ENCODE measurements at regions not wholly inside any gene's neighbourhood (a gene's known extent, or its start where the extent isn't known, plus 50 kb on each side); places are given as distances from the start of the nearest gene placed in this dataset.

DNA sequence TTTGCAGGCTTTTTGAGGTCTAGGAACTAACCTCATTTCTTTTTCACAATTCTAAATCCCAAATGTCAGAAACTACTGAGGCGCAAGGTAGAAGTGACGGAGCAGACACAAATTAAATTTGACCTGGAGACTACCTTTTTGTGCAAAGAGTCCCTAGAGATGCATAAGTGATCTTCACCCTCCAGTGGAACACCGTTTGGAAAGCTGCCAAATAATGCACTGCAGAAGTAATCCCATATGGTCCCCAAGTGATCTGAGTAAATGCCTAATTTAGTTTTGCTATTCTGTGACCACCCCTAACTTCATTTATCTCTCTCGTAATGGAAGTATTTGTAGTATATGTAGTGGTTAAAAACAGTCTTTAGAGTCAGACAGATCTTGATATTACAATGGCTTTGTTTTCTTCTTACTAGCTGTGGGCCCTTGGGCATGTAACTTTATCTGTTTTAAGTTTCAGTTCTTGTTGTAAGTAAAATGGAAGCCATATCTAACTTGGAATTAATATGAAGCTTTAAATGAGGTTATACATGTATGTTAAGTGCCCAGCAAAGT, 70.4 kb upstream of the IPO9 start:
- peaks cover 23 to 54% of the 10 kb centered on the region in 2 donors for H3K27me3 Mint-ChIP-seq
- ATAC-seq (replicated peaks) = no peak
- H3K27ac Mint-ChIP-seq = no peak overlapping the region

GRCh38 chr1:201759194-201759815, 69.7 kb upstream of the IPO9 start:
- H3K36me3 Mint-ChIP-seq (ENCODE audit: insufficient read depth) = no peaks in the 10 kb centered on the region
- H3K27ac Mint-ChIP-seq = no peak overlapping the region
- no peaks in the 10 kb centered on the region for H3K4me1 Mint-ChIP-seq (ENCODE audit: low read depth in 2 of 2)
- no peaks in the 10 kb centered on the region for H3K9me3 Mint-ChIP-seq
- H3K4me3 Mint-ChIP-seq = no peak overlapping the region
- H3K27me3 Mint-ChIP-seq = peaks cover 16 to 50% of the 10 kb centered on the region in 2 donors
- ATAC-seq (replicated peaks) = no peak
- DNase-seq = no peak

More for the DNA sequence above, 70.4 kb upstream of the IPO9 start:
- H3K9me3 Mint-ChIP-seq = no peaks in the 10 kb centered on the region
- H3K4me1 Mint-ChIP-seq (ENCODE audit: low read depth in 2 of 2) = no peaks in the 10 kb centered on the region
- DNase-seq = no peak
- no peak overlapping the region for H3K4me3 Mint-ChIP-seq
- H3K36me3 Mint-ChIP-seq (ENCODE audit: insufficient read depth) = no peaks in the 10 kb centered on the region

GRCh38 chr1:201760516-201760915, 68.4 kb upstream of the IPO9 start:
- DNase-seq = no peak
- Mint-ChIP-seq H3K4me1 (ENCODE audit: low read depth in 2 of 2) (no peaks in the 10 kb centered on the region), H3K9me3 (no peaks in the 10 kb centered on the region), H3K36me3 (ENCODE audit: insufficient read depth) (no peaks in the 10 kb centered on the region), H3K4me3 (no peak overlapping the region), H3K27ac (no peak overlapping the region), H3K27me3 (peaks cover 11 to 43% of the 10 kb centered on the region in 2 donors)
- ATAC-seq (replicated peaks) = no peak

DNA sequence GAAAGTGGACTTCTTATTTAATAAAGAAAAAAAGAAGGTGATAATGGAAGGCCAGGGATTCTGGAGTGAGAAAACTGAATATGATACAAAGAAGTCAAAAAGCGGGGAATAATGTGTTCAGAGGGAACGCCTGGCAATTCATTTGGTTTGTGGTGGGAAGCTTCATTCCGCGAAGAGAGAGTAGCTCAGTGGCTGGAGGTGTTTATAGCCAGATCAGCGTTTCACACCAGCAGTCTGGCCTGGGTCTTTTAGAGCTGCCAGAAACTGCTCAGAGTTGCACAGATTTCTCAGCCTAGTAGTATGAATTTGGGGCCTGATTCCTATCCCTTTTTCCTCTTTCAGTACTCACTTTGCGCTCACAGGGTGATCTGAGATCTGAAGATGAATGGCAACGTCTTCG, 67.8 kb upstream of the IPO9 start:
- Mint-ChIP-seq H3K27ac (no peak overlapping the region), H3K9me3 (no peaks in the 10 kb centered on the region), H3K4me1 (ENCODE audit: low read depth in 2 of 2) (no peaks in the 10 kb centered on the region), H3K4me3 (no peak overlapping the region), H3K27me3 (peaks cover 11 to 39% of the 10 kb centered on the region in 2 donors), H3K36me3 (ENCODE audit: insufficient read depth) (no peaks in the 10 kb centered on the region)
- no peak for ATAC-seq (replicated peaks)
- no peak for DNase-seq

DNA sequence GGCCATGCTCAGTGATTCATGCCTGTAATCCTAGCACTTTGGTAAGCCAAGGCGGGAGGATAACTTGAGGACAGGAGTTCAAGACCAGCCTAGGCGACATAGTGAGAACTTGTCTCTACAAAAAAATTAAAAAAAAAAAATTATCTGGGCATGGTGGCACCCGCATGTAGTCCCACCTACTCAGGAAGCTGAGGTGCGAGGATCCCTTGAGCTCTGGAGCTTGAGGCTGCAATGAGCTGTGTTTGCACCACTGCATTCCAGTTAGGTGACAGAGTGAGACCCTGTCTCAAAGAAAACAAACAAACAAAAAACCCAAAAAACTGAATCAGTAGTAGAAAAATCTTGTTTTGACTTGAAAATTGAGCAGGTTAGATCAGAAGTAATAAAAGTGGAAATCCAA, 67.1 kb upstream of the IPO9 start:
- ATAC-seq (replicated peaks) (no peak), DNase-seq (no peak)
- H3K4me1 Mint-ChIP-seq (ENCODE audit: low read depth in 2 of 2) = no peaks in the 10 kb centered on the region
- H3K4me3 Mint-ChIP-seq = no peak overlapping the region
- H3K27me3 Mint-ChIP-seq = peaks cover 8 to 32% of the 10 kb centered on the region in 2 donors
- no peaks in the 10 kb centered on the region for H3K36me3 Mint-ChIP-seq (ENCODE audit: insufficient read depth)
- H3K27ac Mint-ChIP-seq = no peak overlapping the region
- H3K9me3 Mint-ChIP-seq = no peaks in the 10 kb centered on the region

- no peak overlapping the region for H3K27ac Mint-ChIP-seq
- no peak for ATAC-seq (replicated peaks)
- H3K27me3 Mint-ChIP-seq = peaks cover 3 to 27% of the 10 kb centered on the region in 2 donors
- no peaks in the 10 kb centered on the region for H3K36me3 Mint-ChIP-seq (ENCODE audit: insufficient read depth)
- no peaks in the 10 kb centered on the region for H3K9me3 Mint-ChIP-seq
- H3K4me3 Mint-ChIP-seq = no peak overlapping the region
- no peaks in the 10 kb centered on the region for H3K4me1 Mint-ChIP-seq (ENCODE audit: low read depth in 2 of 2)
- no peak for DNase-seq
Measured at GRCh38 chr1:201762381-201762780, 66.6 kb upstream of the IPO9 start.

DNA sequence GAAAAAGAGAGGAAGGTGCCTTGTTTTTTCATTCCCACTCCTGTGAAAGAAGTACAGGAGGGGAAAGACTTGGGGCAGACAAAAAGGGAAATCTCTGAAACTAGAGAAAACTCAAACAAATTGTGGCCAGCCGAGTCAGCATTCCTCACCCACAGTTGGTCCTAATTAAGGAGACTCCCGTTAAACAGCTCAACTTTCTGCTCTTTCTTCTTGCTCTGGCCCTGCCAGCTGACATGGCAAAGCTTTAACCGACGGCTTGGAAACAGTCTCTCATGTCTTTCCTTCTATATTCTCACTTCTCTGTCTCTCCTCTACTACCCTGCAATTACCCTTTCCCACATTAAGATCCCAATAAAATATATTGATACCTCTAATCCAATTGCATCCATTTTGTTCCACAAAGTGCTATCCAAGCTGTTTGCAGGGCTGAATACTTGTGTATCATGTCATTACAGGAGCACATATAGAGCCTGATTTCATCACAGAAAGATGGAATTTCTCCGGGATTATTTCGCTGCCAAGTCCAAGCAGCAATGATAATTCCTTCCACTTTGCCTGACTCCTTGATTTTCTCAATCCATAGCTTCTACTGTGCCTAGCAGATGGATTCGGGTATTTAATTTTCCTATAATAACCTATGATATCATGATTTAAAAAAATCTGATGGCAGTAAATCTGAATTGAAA, 65.4 kb upstream of the IPO9 start:
- Mint-ChIP-seq H3K9me3 (no peaks in the 10 kb centered on the region), H3K27me3 (peaks cover 0 to 18% of the 10 kb centered on the region in 2 donors), H3K4me3 (no peak overlapping the region), H3K27ac (no peak overlapping the region), H3K36me3 (ENCODE audit: insufficient read depth) (no peaks in the 10 kb centered on the region), H3K4me1 (ENCODE audit: low read depth in 2 of 2) (no peaks in the 10 kb centered on the region)
- no peak for ATAC-seq (replicated peaks)
- no peak for DNase-seq

- Mint-ChIP-seq H3K4me3 (no peak overlapping the region), H3K27ac (no peak overlapping the region), H3K9me3 (no peaks in the 10 kb centered on the region), H3K36me3 (ENCODE audit: insufficient read depth) (no peaks in the 10 kb centered on the region), H3K4me1 (ENCODE audit: low read depth in 2 of 2) (no peaks in the 10 kb centered on the region), H3K27me3 (peaks cover 0 to 12% of the 10 kb centered on the region in 2 donors)
- no peak for ATAC-seq (replicated peaks)
- no peak for DNase-seq
Measured at GRCh38 chr1:201764166-201764565, 64.8 kb upstream of the IPO9 start.

DNA sequence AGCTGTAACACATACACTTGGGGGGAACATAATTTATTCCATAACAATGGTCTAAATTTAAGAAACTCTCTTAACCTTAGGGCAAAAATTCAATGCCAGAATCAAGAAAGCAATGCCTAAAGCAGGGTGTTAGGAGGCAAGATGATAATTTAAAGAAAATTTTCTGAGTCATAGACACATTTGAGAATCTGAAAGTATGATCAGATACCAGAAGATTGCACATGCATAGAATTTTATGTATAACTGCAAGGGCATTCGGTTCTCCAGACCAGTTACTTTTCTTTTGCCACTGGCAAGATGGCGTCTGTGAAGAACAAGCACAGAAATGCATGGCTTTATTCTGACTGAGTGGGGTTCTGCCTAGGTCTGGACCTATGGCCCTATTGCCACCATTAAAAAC, 64.4 kb upstream of the IPO9 start:
- Mint-ChIP-seq H3K27me3 (peaks cover 0 to 12% of the 10 kb centered on the region in 2 donors), H3K4me1 (ENCODE audit: low read depth in 2 of 2) (no peaks in the 10 kb centered on the region), H3K9me3 (no peaks in the 10 kb centered on the region), H3K36me3 (ENCODE audit: insufficient read depth) (no peaks in the 10 kb centered on the region), H3K4me3 (no peak overlapping the region), H3K27ac (no peak overlapping the region)
- ATAC-seq (replicated peaks) (no peak), DNase-seq (no peak)

- Mint-ChIP-seq H3K4me3 (no peak overlapping the region), H3K9me3 (no peaks in the 10 kb centered on the region), H3K27me3 (peaks cover 0 to 5% of the 10 kb centered on the region in 2 donors), H3K27ac (no peak overlapping the region), H3K4me1 (ENCODE audit: low read depth in 2 of 2) (no peaks in the 10 kb centered on the region), H3K36me3 (ENCODE audit: insufficient read depth) (no peaks in the 10 kb centered on the region)
- ATAC-seq (replicated peaks) = no peak
- DNase-seq = no peak
Measured at GRCh38 chr1:201766131-201766866, 62.7 kb upstream of the IPO9 start.

DNA sequence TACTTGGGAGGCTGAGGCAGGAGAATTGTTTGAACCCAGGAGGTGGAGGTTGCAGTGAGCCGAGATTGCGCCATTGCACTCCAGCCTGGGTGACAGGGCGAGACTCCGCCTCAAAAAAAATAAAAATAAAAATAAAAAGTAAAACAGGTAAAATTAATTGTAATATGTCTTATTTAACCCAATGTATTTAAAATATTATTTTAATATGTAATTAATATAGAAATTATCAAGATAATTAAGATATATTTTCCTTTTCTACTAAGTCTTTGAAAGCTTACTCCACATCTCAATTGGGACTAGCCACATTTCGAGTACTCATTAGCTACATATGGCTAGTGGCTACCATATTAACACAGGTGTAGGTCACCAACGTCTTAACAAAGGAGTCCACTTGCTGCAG, 61.6 kb upstream of the IPO9 start:
- DNase-seq (no peak), ATAC-seq (replicated peaks) (no peak)
- Mint-ChIP-seq H3K27me3 (peaks cover 0 to 5% of the 10 kb centered on the region in 2 donors), H3K27ac (no peak overlapping the region), H3K9me3 (peaks cover 0 to 4% of the 10 kb centered on the region in 2 donors), H3K4me1 (ENCODE audit: low read depth in 2 of 2) (no peaks in the 10 kb centered on the region), H3K36me3 (ENCODE audit: insufficient read depth) (no peaks in the 10 kb centered on the region), H3K4me3 (no peak overlapping the region)

GRCh38 chr1:201769072-201769471, 59.9 kb upstream of the IPO9 start:
- no peak for DNase-seq
- no peak for ATAC-seq (replicated peaks)
- Mint-ChIP-seq H3K27me3 (peaks cover 0 to 6% of the 10 kb centered on the region in 2 donors), H3K27ac (no peak overlapping the region), H3K4me1 (ENCODE audit: low read depth in 2 of 2) (no peaks in the 10 kb centered on the region), H3K9me3 (peaks cover 0 to 4% of the 10 kb centered on the region in 2 donors), H3K4me3 (no peak overlapping the region), H3K36me3 (ENCODE audit: insufficient read depth) (no peaks in the 10 kb centered on the region)

DNA sequence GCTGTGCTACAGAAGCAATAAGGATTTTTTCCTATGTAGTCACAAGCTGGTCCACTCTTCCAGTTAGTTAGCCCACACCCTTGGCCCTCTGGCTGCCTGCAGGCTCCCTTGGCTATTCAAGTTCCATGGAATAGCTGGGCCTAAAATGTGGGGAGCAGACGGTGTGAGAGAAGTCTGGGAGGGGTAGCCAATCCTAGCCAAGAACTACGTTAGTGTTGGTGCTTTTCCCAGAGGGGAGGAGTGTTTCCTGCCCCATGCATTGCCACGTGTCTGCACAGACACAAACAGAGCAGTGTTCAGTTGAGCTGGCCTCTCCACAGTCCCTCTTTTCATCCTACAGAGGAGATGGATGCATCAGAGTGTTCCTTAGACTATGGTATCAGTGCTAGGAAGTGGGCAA, 59.0 kb upstream of the IPO9 start:
- peaks cover 0 to 4% of the 10 kb centered on the region in 2 donors for H3K9me3 Mint-ChIP-seq
- H3K27ac Mint-ChIP-seq = no peak overlapping the region
- H3K4me3 Mint-ChIP-seq = no peak overlapping the region
- H3K36me3 Mint-ChIP-seq (ENCODE audit: insufficient read depth) = no peaks in the 10 kb centered on the region
- ATAC-seq (replicated peaks) = no peak
- peaks cover 0 to 6% of the 10 kb centered on the region in 2 donors for H3K27me3 Mint-ChIP-seq
- H3K4me1 Mint-ChIP-seq (ENCODE audit: low read depth in 2 of 2) = no peaks in the 10 kb centered on the region
- no peak for DNase-seq

Measured in effector memory CD8-positive, alpha-beta T cell (primary cell).